ENCODE measurements at regions not wholly inside any gene's neighbourhood (a gene's known extent, or its start where the extent isn't known, plus 50 kb on each side); places are given as distances from the start of the nearest gene placed in this dataset.
"Not testable (repeated sequence)": the region's sequence is repeated elsewhere in the genome, so short reads cannot be mapped to it uniquely, and the experiment has no call there.

GRCh38 chr2:149690825-149691224 lies 103.2 kb upstream of the MMADHC start:
- DNase-seq: no peak
- in situ Hi-C loops (cut with MboI; ENCODE audit: low pct_unique_long_range_greater_than_20kb, low sequenced_read_pairs): no loop called here

DNA sequence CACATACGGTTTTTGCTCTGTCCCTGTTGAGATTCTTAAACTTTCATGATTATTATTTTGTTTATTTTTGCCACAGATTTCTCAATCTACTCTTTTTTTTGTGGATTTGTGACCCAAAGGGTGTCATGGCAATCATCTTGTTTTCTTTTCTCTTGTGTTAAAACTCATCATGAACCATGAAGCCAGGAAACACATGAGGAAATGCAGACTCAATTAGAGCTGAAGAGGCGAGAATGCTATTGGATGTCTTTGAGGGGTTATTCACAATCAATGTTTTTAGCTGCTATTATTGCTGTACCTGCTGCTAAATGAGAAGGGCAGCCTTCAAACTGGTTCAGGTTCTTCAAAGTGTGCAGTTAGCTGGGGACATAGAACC lies 99.5 kb upstream of the MMADHC start:
- DNase-seq: no peak
- in situ Hi-C loops (cut with MboI; ENCODE audit: low pct_unique_long_range_greater_than_20kb, low sequenced_read_pairs): no loop called here

- DNase-seq: no peak
- in situ Hi-C loops (cut with MboI; ENCODE audit: low pct_unique_long_range_greater_than_20kb, low sequenced_read_pairs): no loop called here
These were observed 98.8 kb upstream of the MMADHC start for GRCh38 chr2:149686136-149687051.

DNA sequence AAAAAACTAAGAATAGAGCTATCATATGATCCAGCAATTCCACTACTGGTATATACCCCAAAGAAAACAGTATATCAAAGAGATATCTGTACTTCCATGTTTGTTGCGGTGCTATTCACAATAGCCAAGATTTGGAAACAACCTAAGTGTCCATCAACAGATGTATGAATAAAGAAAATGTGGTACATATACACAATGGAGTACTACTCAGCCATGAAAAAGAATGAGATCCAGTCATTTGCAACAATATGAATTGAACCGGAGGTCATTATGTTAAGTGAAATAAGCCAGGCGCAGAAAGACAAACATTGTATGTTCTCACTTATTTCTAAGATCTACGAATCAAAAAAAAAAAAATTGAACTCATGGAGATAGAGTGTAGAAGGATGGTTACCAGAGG lies 97.8 kb upstream of the MMADHC start:
- DNase-seq; in situ Hi-C loops (cut with MboI; ENCODE audit: low pct_unique_long_range_greater_than_20kb, low sequenced_read_pairs): not testable (repeated sequence)

DNA sequence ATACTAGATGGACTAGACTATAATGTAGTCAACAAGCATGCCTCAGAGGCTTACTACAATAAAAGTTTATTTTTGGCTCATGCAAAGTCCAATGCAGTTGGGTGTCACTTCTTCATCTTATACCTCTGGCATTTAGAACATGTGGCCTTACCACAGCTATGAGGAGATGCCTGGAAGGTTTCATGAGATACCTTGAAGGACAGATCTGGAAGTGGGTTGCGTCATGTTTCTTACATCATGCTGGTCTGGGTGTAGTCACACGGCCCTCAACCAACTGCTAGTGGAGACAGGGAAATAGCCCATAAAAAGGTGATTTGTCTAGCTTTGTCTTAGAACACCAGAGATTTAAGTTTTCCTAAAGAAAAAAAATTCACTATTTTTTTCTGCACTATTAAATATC lies 91.7 kb upstream of the MMADHC start:
- in situ Hi-C loops (cut with MboI; ENCODE audit: low pct_unique_long_range_greater_than_20kb, low sequenced_read_pairs): no loop called here
- DNase-seq: no peak

- in situ Hi-C loops (cut with MboI; ENCODE audit: low pct_unique_long_range_greater_than_20kb, low sequenced_read_pairs): no loop called here
- DNase-seq: no peak
These were observed 89.8 kb upstream of the MMADHC start for GRCh38 chr2:149677416-149677815.

DNA sequence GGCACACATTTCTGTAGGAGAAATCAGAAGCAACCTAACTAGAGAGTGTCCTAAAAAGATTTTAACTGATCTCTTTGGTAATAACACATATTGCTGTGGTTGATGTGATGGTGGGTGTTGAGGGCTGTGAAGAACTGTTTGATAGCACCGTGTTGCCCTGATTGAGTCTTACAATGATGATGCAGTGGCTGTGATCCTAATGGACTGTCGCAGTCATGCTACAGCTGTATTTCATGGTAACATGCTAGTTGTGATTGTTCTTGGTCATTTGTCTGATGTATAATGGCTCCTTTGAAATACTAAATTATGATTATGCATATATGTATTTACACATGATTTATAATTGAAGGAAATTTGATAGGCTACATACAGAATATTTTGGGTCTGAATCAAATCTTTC lies 82.5 kb upstream of the MMADHC start:
- no peak for DNase-seq
- in situ Hi-C loops (cut with MboI; ENCODE audit: low pct_unique_long_range_greater_than_20kb, low sequenced_read_pairs): no loop called here

DNA sequence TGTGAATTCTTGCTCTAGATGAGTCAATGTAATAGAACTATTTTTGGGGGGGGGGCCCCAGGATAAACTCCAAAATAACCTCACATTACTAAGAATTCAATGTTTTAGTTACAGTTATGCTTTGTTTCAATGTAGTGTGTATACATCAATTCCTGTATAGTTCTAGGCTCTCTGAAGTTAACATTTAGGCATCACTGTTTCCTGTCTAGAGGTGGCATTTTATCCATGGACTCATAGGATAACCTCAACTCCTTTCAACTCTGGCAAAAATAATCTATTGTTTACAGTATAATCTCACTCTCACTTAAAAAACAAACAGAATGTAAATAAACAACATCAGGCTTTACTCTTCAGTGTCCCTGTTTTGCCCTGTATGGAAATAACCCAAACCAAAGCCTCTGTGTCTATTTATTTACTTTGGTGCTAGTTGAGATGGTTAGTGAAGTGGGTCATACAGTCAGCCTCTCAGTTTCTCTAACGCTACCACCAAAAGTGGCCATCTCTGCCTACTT lies 79.3 kb upstream of the MMADHC start:
- no peak for DNase-seq
- in situ Hi-C loops (cut with MboI; ENCODE audit: low pct_unique_long_range_greater_than_20kb, low sequenced_read_pairs): no loop called here

DNA sequence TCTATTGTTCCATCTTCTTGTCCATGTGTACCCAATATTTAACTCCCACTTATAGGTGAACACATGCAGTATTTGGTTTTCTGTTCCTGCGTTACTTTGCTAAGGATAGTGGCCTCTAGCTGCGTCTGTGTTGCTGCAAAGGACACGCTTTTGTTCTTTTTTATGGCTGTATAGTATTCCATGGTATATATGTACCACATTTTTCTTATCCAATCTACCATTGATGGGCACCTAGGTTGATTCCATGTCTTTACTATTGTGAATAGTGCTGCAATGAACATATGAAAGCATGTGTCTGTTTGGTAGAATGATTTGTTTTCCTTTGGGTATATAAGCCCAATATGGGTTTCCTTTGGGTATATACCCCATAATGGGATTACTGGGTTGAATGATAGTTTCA lies 77.3 kb upstream of the MMADHC start:
- in situ Hi-C loops (cut with MboI; ENCODE audit: low pct_unique_long_range_greater_than_20kb, low sequenced_read_pairs): no loop called here
- DNase-seq: no peak

DNA sequence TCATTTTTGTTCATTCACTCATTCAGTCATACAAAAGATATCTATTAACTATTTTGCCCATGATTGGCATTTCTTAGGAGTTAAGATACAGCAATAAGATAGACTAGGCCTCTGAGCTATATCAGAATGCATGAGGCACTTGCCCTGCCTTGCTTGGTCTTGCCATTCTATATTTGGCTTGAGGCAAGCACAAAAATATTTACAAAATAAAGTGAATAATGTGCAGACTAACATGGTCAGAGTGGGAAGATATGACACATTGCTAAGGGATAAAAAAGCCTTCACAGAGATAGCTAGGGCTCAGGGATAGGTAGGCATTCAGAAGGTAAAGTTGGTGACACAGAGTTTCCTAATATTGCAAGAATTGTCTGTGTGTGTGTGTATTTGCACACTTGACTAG lies 75.0 kb upstream of the MMADHC start:
- no peak for DNase-seq
- in situ Hi-C loops (cut with MboI; ENCODE audit: low pct_unique_long_range_greater_than_20kb, low sequenced_read_pairs): no loop called here

DNA sequence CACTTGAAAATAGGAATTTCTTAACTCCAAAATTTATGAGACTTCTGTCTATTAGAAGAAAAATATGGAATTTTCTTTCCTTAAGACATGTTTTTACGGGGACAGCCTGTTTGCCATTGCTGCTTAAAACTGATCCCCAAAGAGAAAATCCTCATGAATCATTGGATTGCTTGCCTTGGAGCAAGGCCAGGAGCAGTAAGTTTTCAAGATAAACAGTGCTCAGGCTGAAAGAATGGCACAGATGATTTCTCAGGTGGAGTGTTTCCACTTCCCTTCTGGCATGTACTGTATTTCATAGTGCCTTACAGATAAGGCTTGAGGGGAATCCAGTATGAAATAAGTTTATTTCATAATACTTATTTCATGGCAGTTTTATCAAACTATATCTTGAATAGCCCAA lies 74.3 kb upstream of the MMADHC start:
- no peak for DNase-seq

GRCh38 chr2:149658553-149658952 lies 71.0 kb upstream of the MMADHC start:
- in situ Hi-C loops (cut with MboI; ENCODE audit: low pct_unique_long_range_greater_than_20kb, low sequenced_read_pairs): no loop called here
- DNase-seq: no peak

More for the DNA sequence above, 74.3 kb upstream of the MMADHC start:
- in situ Hi-C loops (cut with MboI; ENCODE audit: low pct_unique_long_range_greater_than_20kb, low sequenced_read_pairs): no loop called here

GRCh38 chr2:149657401-149658040 lies 69.9 kb upstream of the MMADHC start:
- no peak for DNase-seq
- in situ Hi-C loops (cut with MboI; ENCODE audit: low pct_unique_long_range_greater_than_20kb, low sequenced_read_pairs): no loop called here

- in situ Hi-C loops (cut with MboI; ENCODE audit: low pct_unique_long_range_greater_than_20kb, low sequenced_read_pairs): no loop called here
These were observed 69.4 kb upstream of the MMADHC start for GRCh38 chr2:149656996-149657395.

DNA sequence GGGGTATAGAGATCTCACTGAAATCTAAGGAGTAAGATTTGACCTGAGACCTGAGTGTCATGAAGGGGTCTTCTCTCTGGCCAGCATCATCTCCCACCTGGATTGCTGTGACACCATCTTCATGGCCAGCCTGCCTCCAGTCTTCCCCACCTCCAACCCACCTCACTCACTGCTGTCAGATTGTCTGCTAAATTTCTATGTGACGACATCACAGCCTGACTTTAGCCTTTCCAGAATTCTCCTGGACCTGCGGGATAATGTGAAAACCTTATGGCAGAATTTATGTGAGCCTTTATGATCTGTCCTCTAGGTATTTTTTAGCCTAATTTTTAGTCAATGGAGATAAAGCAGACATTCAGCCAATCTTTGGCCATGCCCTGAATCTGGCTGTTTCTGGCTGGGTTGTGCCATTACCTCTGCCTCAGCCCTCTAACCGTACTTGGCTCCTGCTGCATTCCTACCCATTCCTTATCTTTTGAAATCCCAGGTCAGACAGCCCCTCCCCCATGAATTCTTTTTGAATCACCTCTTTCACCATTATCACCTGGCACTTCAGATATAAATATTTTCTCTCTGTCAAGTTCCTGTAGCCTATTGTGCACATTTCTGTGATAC lies 66.4 kb upstream of the MMADHC start:
- in situ Hi-C loops (cut with MboI; ENCODE audit: low pct_unique_long_range_greater_than_20kb, low sequenced_read_pairs): no loop called here
- DNase-seq: no peak

More at GRCh38 chr2:149656996-149657395, 69.4 kb upstream of the MMADHC start:
- no peak for DNase-seq

DNA sequence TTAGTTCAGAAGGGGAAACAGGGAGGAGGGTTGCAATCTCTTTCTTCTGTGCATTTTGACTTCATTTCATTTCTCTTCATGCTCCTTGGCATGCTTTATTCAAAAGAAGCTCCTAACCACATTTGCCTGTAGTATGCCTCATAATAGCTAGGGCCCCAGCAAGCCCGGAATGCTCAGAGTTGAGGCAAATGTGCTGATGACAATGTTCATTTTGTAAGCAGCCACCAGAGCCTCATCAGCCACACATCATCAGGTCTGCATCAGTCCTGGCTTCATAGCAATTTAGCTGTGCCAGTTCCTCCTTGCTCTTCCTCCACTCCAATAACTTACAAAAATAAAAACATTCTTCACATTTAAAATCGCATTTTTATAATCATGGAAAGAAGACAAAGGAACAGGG lies 65.4 kb upstream of the MMADHC start:
- in situ Hi-C loops (cut with MboI; ENCODE audit: low pct_unique_long_range_greater_than_20kb, low sequenced_read_pairs): no loop called here
- DNase-seq: no peak

GRCh38 chr2:149652526-149652925 lies 65.0 kb upstream of the MMADHC start:
- no peak for DNase-seq
- in situ Hi-C loops (cut with MboI; ENCODE audit: low pct_unique_long_range_greater_than_20kb, low sequenced_read_pairs): no loop called here

- in situ Hi-C loops (cut with MboI; ENCODE audit: low pct_unique_long_range_greater_than_20kb, low sequenced_read_pairs): no loop called here
- no peak for DNase-seq
These were observed 63.7 kb upstream of the MMADHC start for GRCh38 chr2:149651229-149651628.

- no peak for DNase-seq
- in situ Hi-C loops (cut with MboI; ENCODE audit: low pct_unique_long_range_greater_than_20kb, low sequenced_read_pairs): no loop called here
These were observed 62.4 kb upstream of the MMADHC start for GRCh38 chr2:149650006-149650405.

Measured in KBM-7 (cell line).